ENCODE measurements at regions not wholly inside any gene's neighbourhood (a gene's known extent, or its start where the extent isn't known, plus 50 kb on each side); places are given as distances from the start of the nearest gene placed in this dataset.

DNA sequence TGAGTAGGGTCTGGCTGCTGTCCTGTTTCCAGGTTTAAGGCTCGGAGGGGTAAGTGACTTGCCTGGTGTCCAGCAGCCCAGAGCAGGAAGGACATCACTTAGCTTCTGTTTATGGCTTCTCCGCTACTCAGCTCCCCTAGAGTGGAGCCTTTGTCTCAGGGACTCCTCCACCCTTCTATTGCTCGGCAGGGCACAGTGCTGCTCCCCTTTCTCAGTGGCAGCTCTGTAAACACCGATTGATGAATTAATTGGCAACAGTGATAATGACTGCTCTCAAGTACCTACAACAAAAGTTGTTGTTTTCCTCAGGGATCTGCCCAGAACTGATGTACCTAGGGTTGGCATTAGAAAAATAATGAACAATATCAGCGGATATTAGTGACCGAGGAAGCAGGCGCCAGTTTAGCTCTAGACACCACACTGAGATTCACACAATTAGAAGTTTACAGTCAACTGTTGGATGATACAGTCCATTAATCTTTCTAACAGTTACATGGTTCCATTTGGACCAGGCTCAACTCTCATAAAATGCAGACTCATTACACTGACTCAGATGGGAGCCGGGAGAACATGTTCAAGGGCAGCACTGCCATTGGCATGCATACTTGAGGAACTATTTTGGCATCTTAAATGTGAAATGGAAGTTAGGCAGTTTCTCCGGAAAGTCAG, 265.7 kb downstream of the MTX2 start:
- DNase-seq (ENCODE audit: extremely low spot score, insufficient read length, low read depth) (no peak), FAIRE-seq (no peak)

DNA sequence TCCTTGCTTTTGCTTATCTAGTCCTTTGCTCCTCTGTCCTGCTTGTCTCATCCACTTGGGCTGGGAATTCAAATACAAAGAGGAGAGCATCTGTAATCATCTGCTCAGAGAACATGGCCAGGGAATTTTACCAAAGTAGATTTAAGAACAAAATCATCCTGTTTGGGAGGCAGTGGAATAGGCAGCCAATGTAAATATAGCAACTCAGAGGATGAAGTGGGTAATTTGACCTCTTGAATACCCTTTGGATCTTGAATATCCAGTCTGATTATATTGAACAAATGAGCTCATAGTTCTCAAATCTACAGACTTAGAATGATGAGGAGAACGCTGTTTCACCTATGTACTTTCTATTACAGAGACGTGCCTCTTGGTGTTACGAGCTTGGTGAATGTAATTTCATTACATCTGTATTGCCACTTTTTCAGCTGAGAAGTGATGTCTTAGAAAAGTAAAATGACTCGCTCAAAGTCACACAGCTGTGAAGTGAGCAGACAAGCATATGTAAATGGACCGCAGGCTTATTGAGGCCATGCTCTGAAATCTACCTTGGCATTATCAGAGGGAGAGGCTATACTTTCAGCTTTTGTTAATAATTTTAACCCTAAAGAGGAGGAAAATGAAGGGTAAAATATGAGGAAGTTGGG, 266.3 kb downstream of the MTX2 start:
- DNase-seq (ENCODE audit: extremely low spot score, insufficient read length, low read depth) (no peak), FAIRE-seq (no peak)

DNA sequence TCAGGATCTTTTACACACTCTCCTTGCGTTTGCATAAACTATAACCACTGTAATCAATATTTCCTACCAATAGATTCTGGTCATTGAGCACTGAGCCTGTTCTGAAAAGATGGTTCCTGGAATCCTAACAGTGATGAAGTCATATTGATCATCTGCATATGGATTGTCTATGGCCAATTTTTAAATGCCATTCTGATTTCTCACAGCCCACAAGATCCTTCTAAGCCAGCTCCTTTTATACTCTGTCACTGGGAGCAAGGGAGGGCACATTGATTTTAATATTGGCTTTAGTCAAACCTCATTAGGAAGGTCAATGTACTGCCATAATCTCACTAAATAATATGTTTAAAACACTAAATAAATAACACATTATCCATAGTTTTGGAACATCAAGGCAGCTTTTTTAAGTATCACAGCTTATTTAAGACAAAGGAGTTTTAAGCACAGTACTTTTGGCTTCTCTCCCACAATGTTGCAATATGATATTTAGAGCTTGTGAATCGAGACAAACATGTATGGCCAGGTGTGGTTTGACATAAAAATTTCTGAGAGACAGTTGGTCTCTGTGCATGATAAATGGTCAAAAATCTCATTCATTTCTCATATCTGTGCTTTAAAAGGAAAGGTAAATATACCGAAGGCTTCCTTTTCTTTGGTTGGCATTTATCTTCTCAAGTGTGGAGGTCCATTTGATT, 267.3 kb downstream of the MTX2 start:
- FAIRE-seq (no peak), DNase-seq (ENCODE audit: extremely low spot score, insufficient read length, low read depth) (no peak)

DNA sequence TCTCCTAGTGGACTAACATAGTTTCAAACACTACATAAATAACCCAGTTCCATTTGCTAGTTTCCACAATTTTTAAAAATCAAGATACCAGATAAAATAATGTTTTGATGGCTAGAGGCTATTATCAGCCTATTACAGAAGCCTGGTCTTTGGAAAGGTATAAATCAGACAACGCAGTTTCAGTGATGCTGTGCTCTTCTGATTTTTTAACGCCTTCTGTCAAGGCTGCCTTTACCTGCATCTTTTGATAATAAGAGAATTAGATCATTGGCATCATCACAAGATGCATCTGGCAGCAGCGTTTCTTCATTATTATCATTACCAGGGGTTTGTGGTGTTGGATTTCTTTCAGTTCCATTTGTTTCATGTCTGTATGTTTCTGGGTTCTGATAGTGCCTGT, 268.7 kb downstream of the MTX2 start:
- DNase-seq (ENCODE audit: extremely low spot score, insufficient read length, low read depth) (no peak), FAIRE-seq (no peak)

DNA sequence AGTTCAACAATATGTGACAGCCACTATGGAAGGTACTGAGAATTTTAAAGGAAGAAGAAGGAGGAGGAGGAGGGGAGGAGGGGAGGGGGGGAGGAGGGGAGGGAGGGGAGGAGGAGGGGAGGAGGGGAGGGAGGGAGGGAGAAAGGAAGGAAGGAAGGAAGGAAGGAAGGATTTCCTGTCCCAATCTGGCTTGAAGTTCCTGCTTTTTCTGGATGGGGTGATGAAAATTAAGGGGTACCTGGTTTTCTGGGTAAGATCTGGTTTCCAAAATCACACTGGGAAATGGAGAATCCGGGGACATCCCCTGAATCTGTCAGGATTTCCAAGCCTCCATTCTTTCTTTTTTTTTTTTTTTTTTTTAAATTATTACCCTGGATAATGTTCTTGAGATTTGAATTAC, 271.8 kb downstream of the MTX2 start:
- DNase-seq (ENCODE audit: extremely low spot score, insufficient read length, low read depth) = no peak
- FAIRE-seq = no peak

DNA sequence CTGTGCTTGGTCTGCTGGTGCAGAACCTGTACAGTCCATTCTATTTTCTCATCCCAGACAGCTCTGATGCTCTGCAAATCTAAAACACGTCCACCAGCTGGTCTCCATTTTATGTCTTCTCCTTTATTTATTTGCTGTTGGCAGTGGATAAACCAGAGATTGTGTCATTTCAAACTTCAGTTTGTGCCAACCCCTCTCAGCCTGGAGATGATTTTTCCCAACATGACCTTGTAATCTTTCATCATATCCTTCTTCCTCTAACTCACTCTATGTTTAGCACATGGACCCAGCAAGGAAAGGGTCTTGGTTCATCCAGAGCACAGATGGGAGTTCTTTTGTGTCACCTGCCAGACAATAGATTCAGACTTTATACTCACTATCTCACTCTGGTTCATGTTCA, 273.2 kb downstream of the MTX2 start:
- DNase-seq (ENCODE audit: extremely low spot score, insufficient read length, low read depth) = no peak
- no peak for FAIRE-seq

DNA sequence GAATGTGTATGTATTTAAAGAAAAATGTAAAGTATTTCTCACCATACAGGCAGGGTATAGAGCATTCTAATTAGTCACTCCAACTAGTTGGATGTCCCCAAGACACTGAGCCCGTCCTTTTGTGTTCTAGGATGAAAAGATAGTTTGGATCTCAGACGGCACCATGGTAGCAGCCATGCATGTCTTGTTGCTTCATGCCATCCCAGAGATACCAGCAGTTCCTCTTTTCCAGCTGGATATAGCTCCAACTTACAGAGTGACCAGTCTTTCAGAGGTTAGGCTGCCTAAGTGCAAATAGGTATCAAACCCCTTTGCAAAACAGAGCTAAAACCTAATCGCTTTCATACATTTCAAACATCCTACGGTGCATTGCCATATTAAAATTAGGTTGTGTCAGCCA, 275.3 kb downstream of the MTX2 start:
- DNase-seq (ENCODE audit: extremely low spot score, insufficient read length, low read depth) (no peak), FAIRE-seq (no peak)

DNA sequence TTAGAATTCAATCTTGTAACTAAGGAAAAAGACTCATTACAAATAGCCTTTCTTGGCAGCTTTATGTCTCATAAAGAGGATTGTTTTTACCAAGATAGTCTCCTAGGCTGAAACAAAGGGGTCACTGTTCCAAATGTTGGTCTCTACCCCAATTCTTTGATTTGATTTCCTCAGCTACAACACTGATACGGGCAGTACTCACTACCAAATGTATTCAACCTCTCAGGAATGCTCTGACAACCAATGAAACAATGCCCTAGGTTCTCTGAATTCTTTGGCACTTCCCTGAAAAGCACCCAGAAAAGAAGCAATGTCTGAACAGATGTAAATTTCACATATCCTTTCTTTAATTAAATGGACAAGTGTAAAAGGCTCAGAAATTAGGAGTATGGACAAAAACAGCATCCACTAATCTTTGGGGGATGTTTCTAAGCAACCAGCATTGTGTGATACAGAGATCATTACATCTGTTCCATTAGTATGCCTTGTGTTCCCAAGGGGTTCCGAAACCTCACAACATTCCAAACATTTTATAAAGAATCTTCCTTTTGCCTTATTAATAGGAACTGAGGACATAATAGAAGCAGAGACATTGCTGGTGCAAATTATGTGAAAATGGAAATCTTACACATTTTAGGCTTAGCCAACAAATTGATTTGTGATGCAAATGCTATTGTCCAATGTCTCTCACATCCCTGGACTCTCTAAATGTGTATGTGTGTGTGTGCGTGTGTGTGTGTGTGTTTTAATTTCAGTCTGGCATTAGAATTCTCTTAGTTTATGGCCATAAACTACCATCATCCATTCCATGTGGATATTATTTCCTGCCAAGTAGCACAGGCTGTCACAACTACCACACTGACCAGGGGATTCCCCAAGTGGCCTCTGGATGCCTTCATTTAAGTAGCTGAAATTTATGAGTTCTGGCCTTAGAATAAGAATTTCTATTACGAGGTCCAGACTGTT, 276.0 kb downstream of the MTX2 start:
- FAIRE-seq (no peak), DNase-seq (ENCODE audit: extremely low spot score, insufficient read length, low read depth) (no peak)

DNA sequence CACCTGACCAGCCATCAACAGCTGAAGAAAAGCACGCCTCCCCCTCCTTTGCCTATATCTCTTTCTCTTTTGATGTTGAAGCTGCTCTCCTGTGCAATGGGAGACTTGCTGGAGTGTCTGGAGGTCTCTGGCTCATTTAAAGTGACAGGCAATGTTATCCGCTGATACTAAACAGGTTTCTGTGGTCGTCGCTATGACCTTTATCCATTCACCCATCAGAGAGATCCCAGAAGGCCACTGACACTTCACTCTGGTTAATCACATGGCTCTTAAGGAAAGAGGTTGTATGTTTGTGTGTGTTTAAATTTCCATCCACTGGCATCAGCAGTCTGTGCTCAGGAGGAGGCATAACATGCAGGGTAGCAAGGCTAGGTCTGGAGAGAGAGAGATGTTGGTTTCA, 277.3 kb downstream of the MTX2 start:
- no peak for DNase-seq (ENCODE audit: extremely low spot score, insufficient read length, low read depth)
- FAIRE-seq = no peak

DNA sequence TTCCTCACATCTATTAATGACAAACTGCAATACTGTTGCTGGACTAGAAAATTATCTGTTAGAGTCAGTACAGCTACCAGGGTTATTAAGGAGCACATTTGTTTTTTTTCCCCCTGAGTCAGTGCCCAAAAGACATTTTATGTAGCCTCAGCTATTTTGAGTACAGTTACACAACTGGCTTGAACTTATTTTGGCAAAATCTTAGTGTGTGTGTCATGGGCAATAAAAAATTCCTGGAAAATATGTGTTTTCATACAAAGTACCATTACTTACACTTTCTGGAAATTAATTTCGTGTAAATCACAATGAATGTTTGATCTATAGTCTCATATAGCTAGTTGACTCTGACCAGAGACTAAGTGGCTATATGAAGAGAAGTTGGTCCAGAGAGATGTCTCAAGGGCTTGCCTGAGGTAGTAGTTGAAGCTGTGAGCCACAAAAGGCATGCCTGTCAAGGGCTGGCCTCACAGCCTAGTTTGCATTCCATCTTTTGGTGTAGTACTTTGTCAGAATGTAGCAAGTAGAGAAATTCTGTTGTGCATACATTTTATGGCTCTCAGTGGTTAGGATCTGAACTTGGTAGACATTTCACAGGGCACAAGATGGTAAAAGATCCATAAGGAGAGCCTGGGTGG, 283.4 kb downstream of the MTX2 start:
- DNase-seq (ENCODE audit: extremely low spot score, insufficient read length, low read depth) (no peak), FAIRE-seq (no peak)

DNA sequence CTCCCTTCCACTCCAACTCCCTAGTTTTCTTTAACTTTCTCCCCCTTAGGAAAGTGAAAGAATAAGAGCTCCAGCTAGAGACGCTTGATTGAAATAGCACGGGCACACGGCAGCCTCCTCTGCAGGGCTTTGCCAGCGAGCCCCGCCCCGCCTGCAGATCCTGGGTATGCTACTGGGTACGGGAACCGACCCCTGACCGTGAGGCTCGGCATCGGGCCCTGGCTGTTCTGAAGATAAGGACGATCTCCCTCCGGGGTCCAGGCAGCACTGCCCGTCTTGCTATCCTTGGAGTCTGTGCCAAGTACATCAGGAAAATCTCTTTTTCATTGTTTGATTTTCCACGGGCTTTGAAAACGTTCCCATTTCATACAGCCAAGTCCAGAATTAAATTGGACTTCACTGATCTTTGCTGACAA, 284.5 kb downstream of the MTX2 start:
- no peak for DNase-seq (ENCODE audit: extremely low spot score, insufficient read length, low read depth)
- FAIRE-seq = no peak

DNA sequence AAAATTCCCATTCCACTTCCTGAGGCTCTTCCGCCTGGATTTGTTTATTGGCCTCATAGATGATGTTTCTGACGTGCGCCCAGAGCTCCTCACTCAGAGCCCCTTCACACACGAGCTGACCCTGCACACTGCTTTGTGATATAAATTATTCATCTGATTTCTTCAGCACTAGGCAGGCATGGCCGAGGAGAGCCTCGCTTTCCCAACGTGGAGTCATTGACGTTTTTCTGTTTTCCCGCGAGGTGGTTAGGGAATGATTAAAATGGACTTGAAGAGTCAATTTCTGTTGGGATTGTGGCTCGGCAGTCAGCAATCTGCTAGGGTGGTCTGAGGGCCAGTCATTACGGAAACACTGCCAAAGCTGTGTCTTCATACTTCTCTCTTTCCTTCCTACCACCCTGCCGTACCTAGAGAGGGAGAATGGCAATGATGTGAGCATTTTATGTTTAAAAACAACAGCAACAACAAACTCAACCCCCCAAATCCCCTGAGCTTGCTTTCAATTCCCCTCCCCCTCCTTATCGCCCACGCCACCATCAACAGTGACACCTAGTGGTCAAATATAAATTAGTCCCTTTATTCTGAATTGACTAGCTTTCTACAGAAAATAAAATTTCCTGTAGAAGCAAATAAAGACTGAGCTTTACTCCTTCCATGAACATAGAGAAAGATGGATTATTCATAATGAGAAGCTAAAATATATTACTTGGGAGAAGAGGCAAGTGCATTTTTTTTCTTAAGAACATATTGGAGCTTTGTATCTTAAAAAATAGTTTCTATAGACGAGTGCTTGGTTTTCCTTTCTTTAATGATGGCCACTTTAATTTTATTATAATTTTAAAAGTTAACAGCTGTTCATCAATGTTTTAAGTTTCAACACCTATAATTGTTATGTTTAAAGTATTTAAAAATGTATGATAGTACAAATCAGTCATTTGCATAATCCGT, 285.1 kb downstream of the MTX2 start:
- peak; percentile 29 for DNase-seq (ENCODE audit: extremely low spot score, insufficient read length, low read depth)

DNA sequence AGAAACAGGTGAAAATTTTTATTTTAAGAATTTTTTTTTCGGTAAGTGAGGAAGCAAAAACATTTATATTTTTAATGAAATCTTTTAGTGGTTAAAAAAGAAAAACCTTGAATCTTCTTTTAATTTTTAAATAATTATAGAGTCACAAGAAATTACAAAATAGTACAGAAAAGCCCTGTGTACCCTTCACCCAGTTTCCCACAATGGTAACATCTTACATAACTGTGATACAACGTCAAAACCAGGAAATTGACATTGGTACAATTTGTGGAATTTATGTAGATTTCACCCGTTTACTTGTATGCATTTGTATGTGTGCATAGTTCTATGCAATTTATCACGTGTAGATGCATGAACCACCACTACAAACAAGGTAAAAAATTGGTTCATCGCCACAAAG, 285.9 kb downstream of the MTX2 start:
- no peak for FAIRE-seq
- no peak for DNase-seq (ENCODE audit: extremely low spot score, insufficient read length, low read depth)

More for the DNA sequence above, 285.1 kb downstream of the MTX2 start:
- peak; percentile 84 for FAIRE-seq

DNA sequence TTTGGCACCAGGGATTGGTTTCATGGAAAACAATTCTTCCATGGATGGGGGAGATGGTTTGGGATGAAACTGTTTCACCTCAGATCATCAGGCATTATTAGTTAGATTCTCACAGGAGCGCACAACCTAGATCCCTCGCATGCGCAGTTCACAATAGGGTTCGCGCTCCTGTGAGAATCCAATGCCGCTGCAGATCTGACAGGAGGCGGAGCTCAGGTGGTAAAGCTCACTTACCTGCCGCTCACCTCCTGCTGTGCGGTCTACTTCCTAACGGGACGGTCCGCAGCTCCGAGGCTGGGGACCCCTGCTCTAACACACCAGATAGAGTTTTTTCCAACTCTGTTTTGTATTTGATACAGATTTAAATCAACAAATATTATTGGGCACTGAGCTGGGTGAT, 286.5 kb downstream of the MTX2 start:
- DNase-seq (ENCODE audit: extremely low spot score, insufficient read length, low read depth) (no peak), FAIRE-seq (no peak)

DNA sequence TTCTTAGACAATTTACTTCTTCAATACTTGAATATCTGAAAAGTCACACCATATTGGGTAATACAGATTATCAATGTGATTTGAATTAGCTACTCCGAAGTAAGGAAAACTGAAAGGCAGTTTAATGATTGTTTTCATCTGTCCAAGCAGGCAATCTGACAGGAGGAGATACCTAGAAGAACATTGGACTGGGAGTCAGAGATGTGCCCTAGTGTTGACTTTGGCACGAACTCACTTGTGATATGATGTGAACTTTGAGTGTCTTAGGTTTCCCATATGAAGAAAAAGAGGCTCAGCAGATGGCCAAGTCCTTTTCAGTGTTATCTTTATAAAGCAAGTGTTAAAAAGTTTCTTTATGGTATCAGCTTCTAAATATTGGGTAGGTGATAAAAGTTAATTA, 287.1 kb downstream of the MTX2 start:
- FAIRE-seq (no peak), DNase-seq (ENCODE audit: extremely low spot score, insufficient read length, low read depth) (no peak)

DNA sequence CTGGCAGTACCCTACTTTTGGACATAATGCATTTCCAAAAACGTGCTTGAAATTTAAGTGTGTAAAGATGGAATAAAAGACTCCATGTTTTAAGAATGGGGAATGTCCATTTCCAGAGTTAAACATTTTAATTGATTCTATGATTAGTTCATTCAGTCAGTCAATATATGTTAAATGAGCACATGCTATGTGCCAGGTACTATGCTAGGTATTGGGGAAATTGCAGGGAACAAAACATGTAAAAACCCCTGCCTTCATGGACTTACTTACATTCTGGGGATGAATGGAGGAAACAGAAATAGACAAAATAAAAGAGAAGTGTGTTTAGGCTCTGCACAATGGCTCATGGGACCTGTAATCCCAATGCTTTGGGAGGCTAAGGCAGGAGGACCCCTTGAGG, 288.6 kb downstream of the MTX2 start:
- FAIRE-seq (no peak), DNase-seq (ENCODE audit: extremely low spot score, insufficient read length, low read depth) (no peak)

DNA sequence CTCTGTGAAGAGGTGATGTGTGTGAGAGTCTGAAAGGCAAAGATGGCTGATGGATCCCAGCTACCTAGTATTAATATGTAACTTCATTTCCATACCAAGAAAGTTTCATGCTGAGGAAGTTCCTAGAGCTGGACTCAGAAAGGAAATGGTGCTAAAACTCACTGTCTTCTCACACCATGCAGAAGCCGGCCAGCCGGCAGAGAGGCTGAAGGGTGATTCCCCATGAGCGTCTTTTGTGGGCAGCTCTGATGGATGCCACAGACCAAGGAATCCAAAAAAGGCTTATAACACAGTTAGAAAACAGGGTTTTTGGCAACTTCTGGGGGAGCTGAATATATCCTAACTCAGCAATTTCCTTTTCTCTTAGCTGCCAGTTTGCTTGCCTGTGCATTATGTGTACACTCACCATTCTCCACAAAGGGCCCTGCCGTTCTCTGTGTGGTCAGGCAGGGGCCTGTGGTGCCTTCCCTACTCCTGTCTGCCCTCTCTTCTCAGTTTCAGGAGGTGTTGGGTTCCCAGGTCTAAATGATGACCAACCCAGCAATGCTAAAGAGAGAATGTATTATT, 289.4 kb downstream of the MTX2 start:
- DNase-seq (ENCODE audit: extremely low spot score, insufficient read length, low read depth) (no peak), FAIRE-seq (no peak)

DNA sequence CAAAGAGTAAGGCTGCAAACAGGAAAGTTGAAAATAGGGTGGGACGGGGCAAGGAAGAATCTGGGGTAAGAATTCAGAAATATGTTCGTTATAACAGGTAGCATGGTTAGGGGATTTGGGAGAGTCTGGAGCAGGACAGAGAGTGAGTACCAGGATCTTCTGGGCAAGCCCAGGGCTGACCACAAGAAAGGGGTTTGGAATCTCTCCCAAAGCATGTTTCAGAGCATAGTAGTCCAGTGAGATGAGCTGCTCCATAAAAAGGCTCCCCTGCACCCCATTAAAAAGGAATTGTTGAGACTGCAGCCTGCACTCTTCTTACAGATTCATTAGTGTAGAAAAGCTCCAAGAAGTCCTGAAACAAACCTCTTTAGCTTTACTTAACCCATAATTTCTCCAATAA, 291.1 kb downstream of the MTX2 start:
- FAIRE-seq = no peak
- no peak for DNase-seq (ENCODE audit: extremely low spot score, insufficient read length, low read depth)

DNA sequence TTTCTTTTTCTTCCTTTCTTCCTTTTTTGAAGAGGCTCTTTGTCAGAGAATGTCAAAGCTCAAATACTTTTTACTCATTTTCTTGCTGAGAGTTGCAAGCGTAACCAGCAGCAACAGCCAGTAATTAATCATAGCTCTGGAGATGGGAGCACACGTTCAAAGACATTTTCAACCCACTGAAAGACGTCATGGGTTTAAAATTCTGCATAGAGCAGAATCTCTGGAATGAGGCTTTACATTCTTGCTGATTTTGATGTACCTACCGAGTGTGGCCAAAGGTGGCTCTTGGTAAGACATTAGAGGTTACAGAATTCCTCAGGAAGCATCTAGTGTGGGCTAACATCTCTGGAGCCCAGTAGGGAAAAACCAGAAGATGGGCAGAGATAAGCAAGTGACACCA, 292.5 kb downstream of the MTX2 start:
- no peak for FAIRE-seq

More for the DNA sequence above, 292.5 kb downstream of the MTX2 start:
- DNase-seq (ENCODE audit: extremely low spot score, insufficient read length, low read depth) = no peak

All from GM18507 (cell line).